Activated CD4-positive, alpha-beta T cell treated with anti-CD3 and anti-CD28 coated beads, Interleukin-2, amount 50 U/mL, for 4 hours (primary cell): ENCODE measurements at regions not wholly inside any gene's neighbourhood (a gene's known extent, or its start where the extent isn't known, plus 50 kb on each side); places are given as distances from the start of the nearest gene placed in this dataset.
"Not testable (repeated sequence)": the region's sequence is repeated elsewhere in the genome, so short reads cannot be mapped to it uniquely, and the experiment has no call there.

Source experiments
- DNase-seq, 2 experiments: peaks; one replicate each; pipeline ENCODE4 v3.0.0-alpha.2; 2020

GRCh38 chr1:166511761-166512160 is 327.5 kb upstream of the POGK start:
- no peak for DNase-seq

- DNase-seq, result no peak
Observed at GRCh38 chr1:166514067-166514466, 325.2 kb upstream of the POGK start.

- DNase-seq, result no peak
Observed at GRCh38 chr1:166527752-166528151, 311.5 kb upstream of the POGK start.

- no peak for DNase-seq
Observed at GRCh38 chr1:166538646-166539045, 300.6 kb upstream of the POGK start.

- DNase-seq, result no peak
Observed at GRCh38 chr1:166544036-166544435, 295.2 kb upstream of the POGK start.

- no peak for DNase-seq
Observed at GRCh38 chr1:166544561-166544960, 294.7 kb upstream of the POGK start.

- no peak for DNase-seq
Observed at GRCh38 chr1:166552706-166553105, 286.6 kb upstream of the POGK start.

GRCh38 chr1:166570954-166571353 is 268.3 kb upstream of the POGK start:
- no peak for DNase-seq

GRCh38 chr1:166573199-166573598 is 266.1 kb upstream of the POGK start:
- DNase-seq, result no peak

- DNase-seq, result no peak
Observed at GRCh38 chr1:166579557-166580501, 259.4 kb upstream of the POGK start.

GRCh38 chr1:166588741-166589140 is 250.5 kb upstream of the POGK start:
- no peak for DNase-seq

GRCh38 chr1:166590161-166590560 is 249.1 kb upstream of the POGK start:
- DNase-seq, result no peak

- no peak for DNase-seq
Observed at GRCh38 chr1:166594646-166595045, 244.6 kb upstream of the POGK start.

- no peak for DNase-seq
Observed at GRCh38 chr1:166597516-166597915, 241.8 kb upstream of the POGK start.

GRCh38 chr1:166600574-166600973 is 238.7 kb upstream of the POGK start:
- no peak for DNase-seq

GRCh38 chr1:166601650-166602278 is 237.5 kb upstream of the POGK start:
- DNase-seq, result no peak

GRCh38 chr1:166602801-166603200 is 236.5 kb upstream of the POGK start:
- DNase-seq, result not testable (repeated sequence)

- DNase-seq, result no peak
Observed at GRCh38 chr1:166603296-166603695, 236.0 kb upstream of the POGK start.

GRCh38 chr1:166605137-166605536 is 234.1 kb upstream of the POGK start:
- no peak for DNase-seq

GRCh38 chr1:166612886-166613285 is 226.4 kb upstream of the POGK start:
- no peak for DNase-seq

GRCh38 chr1:166616206-166616605 is 223.1 kb upstream of the POGK start:
- DNase-seq, result no peak

GRCh38 chr1:166626711-166627110 is 212.6 kb upstream of the POGK start:
- DNase-seq, result no peak

GRCh38 chr1:166627558-166627957 is 211.7 kb upstream of the POGK start:
- DNase-seq, result no peak

GRCh38 chr1:166628259-166628658 is 211.0 kb upstream of the POGK start:
- DNase-seq, result no peak
